H1 (cell line): ENCODE measurements at regions not wholly inside any gene's neighbourhood (a gene's known extent, or its start where the extent isn't known, plus 50 kb on each side); places are given as distances from the start of the nearest gene placed in this dataset.

Experiments
- JUN ChIP-seq: IDR thresholded peaks from 2 replicates; pipeline ENCODE4 v1.6.1; 2011; ENCODE audit warnings: low read depth, mild to moderate bottlenecking, improper control_type of control experiment, low read length
- SIN3A ChIP-seq, 2 experiments: IDR thresholded peaks in 1 of 2; conservative IDR thresholded peaks in 1 of 2; 2 replicates each; pipeline ENCODE4 v1.6.1; 2011 to 2012; ENCODE audit warnings: low read length in 2 of 2, improper control_type of control experiment in 1 of 2, low read depth in 1 of 2, mild to moderate bottlenecking in 1 of 2
- TCF12 ChIP-seq: IDR thresholded peaks from 2 replicates; pipeline ENCODE4 v1.6.1; 2011; ENCODE audit warnings: low read depth, mild to moderate bottlenecking, low read length

- TF ChIP-seq TCF12 (no peak), JUN (no peak), SIN3A (conservative IDR thresholded peaks at IDR 0.05 in 1 of 2, IDR thresholded peaks at IDR 0.05 in 1 of 2; ENCODE audit: low read depth in 1 of 2, low read length in 2 of 2) (no peak)
Observed at GRCh38 chr10:124346831-124347230, 71.9 kb downstream of the OAT start (continued).
